HL-60/S4 treated with phorbol 12-myristate 13-acetate at 8.2 ng/mL for 4 days and 3 days (cell line): ENCODE measurements at regions not wholly inside any gene's neighbourhood (a gene's known extent, or its start where the extent isn't known, plus 50 kb on each side); places are given as distances from the start of the nearest gene placed in this dataset.

ENCODE experiments used
- in situ Hi-C: fragments of 300-500 bp; cut with MboI; formaldehyde crosslinking; loops from 2 replicates; pipeline ENCODE4 v1.15.0; 2022; ENCODE audit warnings: low sequenced_read_pairs

- in situ Hi-C loops: no loop called here
Observed at GRCh38 chr5:2183154-2184025, 300.7 kb upstream of the IRX4 start.

GRCh38 chr5:2182020-2182419, 299.3 kb upstream of the IRX4 start:
- in situ Hi-C loops: no loop called here

GRCh38 chr5:2181557-2181956, 298.8 kb upstream of the IRX4 start:
- in situ Hi-C loops: no loop called here

GRCh38 chr5:2181149-2181548, 298.4 kb upstream of the IRX4 start:
- in situ Hi-C loops: no loop called here

GRCh38 chr5:2180456-2180855, 297.7 kb upstream of the IRX4 start:
- in situ Hi-C loops: no loop called here

GRCh38 chr5:2179861-2180260, 297.1 kb upstream of the IRX4 start:
- in situ Hi-C loops: no loop called here

- in situ Hi-C loops: no loop called here
Observed at GRCh38 chr5:2178528-2178927, 295.8 kb upstream of the IRX4 start.

- in situ Hi-C loops: no loop called here
Observed at GRCh38 chr5:2178071-2178477, 295.3 kb upstream of the IRX4 start.

GRCh38 chr5:2177244-2177643, 294.5 kb upstream of the IRX4 start:
- in situ Hi-C loops: no loop called here

GRCh38 chr5:2176581-2176980, 293.9 kb upstream of the IRX4 start:
- in situ Hi-C loops: no loop called here

GRCh38 chr5:2175842-2176404, 293.2 kb upstream of the IRX4 start:
- in situ Hi-C loops: no loop called here

- in situ Hi-C loops: no loop called here
Observed at GRCh38 chr5:2175041-2175440, 292.3 kb upstream of the IRX4 start.

- in situ Hi-C loops: no loop called here
Observed at GRCh38 chr5:2174538-2174937, 291.8 kb upstream of the IRX4 start.

- in situ Hi-C loops: no loop called here
Observed at GRCh38 chr5:2173151-2173834, 290.6 kb upstream of the IRX4 start.

- in situ Hi-C loops: no loop called here
Observed at GRCh38 chr5:2172471-2172870, 289.7 kb upstream of the IRX4 start.

GRCh38 chr5:2170761-2171160, 288.0 kb upstream of the IRX4 start:
- in situ Hi-C loops: no loop called here

GRCh38 chr5:2169850-2170760, 287.4 kb upstream of the IRX4 start:
- in situ Hi-C loops: no loop called here

- in situ Hi-C loops: no loop called here
Observed at GRCh38 chr5:2169430-2169808, 286.7 kb upstream of the IRX4 start.

- in situ Hi-C loops: no loop called here
Observed at GRCh38 chr5:2168601-2169429, 286.1 kb upstream of the IRX4 start.

- in situ Hi-C loops: no loop called here
Observed at GRCh38 chr5:2167671-2168070, 284.9 kb upstream of the IRX4 start.
